NCI-H2171 (cell line): ENCODE measurements at regions not wholly inside any gene's neighbourhood (a gene's known extent, or its start where the extent isn't known, plus 50 kb on each side); places are given as distances from the start of the nearest gene placed in this dataset.
"Not testable (repeated sequence)": the region's sequence is repeated elsewhere in the genome, so short reads cannot be mapped to it uniquely, and the experiment has no call there.

ENCODE experiments used
- DNase-seq: peaks from one replicate; lab custom pipeline; 2025; lab: John Stamatoyannopoulos, UW

- DNase-seq: no peak
Measured at GRCh38 chr5:57394421-57395210, 88.0 kb downstream of the ACTBL2 start.

- DNase-seq: no peak
Measured at GRCh38 chr5:57386958-57387357, 95.7 kb downstream of the ACTBL2 start.

DNA sequence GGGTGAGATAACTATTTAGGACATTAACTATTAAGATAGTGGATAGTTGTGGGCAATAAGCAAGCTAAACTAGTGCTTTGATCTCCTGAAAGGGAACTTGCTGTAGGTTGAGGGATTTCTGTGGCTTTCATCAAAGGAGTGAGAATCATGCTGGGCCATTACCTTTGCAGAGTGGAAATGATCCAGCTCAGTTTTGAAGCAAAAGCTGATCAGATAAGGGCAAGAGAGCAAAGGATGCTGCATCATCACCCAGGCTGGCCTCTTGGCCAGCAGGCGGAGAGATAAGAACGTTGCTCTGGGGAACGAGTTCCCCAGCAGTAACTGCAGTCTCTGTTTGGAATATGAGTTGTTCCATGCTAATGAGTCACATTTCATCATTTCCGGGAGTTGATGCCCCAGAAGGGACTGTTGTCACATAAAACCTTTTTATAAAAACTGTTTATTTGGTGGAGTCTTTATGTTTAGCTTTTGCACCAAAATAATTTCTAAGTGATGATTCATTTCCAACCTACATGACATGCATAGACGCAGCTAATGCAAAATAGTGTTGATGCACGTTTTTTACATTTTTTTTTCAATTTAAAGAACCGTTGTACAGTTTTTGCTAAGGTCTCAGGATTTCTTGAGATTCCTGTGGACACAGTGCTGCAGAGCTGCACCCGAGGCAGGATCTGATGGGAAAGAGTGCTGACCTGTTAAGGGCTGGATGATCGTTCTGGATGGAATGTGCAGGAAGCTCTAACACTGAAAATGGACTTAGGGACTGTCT is 99.3 kb downstream of the ACTBL2 start:
- DNase-seq: no peak

DNA sequence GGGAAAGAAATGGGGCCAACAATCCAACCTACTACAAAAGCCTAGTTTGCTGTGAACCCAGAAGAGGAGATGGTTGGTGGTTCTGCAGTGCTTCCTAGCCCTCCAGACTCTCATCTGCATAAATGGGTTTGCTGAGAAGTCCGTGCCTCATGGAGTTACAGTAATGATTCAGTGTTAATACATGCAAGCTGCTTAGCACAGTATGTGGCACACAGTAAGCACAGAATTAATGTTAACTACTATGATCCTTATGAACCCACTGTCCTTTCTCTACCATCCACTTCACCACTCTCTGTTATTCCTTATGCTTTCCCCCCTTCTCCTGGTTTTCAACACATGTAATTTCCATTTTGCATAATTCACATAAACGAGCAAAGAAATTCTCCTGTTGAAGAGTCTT is 100.0 kb downstream of the ACTBL2 start:
- no peak for DNase-seq

DNA sequence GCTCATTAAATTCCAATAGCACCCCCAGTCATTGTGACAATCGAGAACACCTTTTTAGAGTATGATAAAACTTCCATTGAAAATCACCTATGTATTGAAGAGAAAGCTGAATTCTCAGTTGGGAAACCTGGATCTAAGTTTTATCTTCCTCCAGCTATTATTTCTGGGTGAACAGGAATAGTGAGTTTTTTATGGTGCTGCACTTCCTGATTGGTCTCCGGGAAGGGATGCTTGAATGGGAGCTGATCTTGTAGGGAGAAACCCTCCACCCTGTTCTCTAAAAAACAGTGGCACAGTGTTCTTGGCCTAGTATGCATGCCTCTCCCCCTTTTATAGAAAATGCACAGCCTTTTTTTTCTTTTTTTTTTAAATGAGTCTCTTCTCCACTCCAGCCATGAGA is 112.2 kb downstream of the ACTBL2 start:
- no peak for DNase-seq

GRCh38 chr5:57368010-57368409 is 114.6 kb downstream of the ACTBL2 start:
- DNase-seq: no peak

GRCh38 chr5:57366744-57367143 is 115.9 kb downstream of the ACTBL2 start:
- DNase-seq: no peak

DNA sequence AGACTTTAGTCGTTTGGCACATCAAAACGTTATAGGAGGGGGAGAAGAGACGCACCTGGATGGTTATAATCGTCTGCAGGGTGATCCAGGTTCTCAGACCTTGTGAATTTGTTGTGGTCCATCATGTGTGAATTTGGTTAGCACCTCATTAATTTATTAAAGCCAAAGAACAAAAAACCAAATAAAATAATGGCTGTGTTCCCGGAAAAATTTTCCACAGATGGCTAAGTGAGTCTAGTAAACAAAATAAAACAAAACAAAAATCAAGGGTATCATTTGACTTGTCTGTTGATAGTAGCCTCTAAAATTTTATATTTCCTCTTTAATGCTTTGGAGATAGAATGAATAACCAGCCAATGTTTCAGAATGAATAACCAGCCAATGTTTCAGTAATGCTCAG is 119.7 kb downstream of the ACTBL2 start:
- DNase-seq: no peak

DNA sequence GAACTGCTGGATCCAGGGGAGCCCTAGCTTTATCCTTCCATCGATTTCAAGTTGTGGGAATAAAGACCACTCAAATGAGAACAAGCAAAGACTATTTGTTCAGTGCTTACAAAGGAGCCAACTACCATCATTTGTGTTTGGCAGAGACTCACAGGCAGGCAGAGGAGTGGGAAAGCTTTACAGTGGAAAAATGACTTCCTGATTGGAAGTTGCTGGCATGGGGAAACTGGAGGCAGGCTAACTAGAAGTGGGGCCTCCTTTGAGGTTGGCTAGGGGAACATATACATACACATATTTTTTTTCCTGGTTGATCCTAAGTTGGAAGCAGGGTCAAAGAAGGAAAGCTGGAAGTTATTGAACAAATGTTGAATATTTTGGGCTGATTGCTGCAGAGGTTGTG is 121.7 kb downstream of the ACTBL2 start:
- no peak for DNase-seq

GRCh38 chr5:57358796-57359592 is 123.6 kb downstream of the ACTBL2 start:
- DNase-seq: no peak

DNA sequence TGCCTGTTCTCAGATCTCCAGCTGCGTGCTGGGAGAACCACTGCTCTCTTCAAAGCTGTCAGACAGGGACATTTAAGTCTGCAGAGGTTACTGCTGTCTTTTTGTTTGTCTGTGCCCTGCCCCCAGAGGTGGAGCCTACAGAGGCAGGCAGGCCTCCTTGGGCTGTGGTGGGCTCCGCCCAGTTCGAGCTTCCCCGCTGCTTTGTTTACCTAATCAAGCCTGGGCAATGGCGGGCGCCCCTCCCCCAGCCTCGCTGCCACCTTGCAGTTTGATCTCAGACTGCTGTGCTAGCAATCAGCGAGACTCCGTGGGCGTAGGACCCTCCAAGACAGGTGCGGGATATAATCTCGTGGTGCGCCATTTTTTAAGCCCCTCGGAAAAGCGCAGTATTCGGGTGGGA is 125.8 kb downstream of the ACTBL2 start:
- not testable (repeated sequence) for DNase-seq

- DNase-seq: peak; percentile 10
Measured at GRCh38 chr5:57349214-57349613, 133.4 kb downstream of the ACTBL2 start.

GRCh38 chr5:57348376-57349140 is 134.1 kb downstream of the ACTBL2 start:
- DNase-seq: no peak

GRCh38 chr5:57346328-57346727 is 136.3 kb downstream of the ACTBL2 start:
- no peak for DNase-seq

DNA sequence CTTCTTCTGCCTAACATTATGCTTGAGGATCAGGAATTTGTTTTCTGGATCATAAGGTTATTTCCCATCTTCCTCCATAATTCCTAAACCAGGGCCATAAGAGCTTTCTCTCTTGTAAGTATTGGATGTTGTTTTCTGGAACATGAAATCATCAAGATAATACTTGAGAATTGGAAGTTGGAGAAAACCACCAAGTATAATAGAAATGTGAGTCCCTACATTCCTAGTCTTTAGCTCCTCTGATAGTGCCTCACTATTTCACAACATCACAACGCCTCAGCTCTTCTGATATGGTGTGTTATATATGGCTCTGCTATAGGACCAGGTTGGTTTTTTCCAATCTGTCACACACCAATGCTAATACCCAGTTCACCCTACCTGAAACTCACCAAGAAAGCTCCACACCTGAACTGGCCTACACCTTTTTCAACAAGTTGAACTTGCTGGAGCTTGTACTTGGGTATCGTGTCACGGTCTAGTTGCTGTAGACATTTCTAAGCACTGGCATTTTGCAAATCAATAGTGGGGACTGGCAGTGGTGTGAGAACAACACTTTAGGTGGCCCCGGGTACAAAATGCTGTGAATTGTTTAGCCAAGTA is 141.1 kb downstream of the ACTBL2 start:
- DNase-seq: no peak

DNA sequence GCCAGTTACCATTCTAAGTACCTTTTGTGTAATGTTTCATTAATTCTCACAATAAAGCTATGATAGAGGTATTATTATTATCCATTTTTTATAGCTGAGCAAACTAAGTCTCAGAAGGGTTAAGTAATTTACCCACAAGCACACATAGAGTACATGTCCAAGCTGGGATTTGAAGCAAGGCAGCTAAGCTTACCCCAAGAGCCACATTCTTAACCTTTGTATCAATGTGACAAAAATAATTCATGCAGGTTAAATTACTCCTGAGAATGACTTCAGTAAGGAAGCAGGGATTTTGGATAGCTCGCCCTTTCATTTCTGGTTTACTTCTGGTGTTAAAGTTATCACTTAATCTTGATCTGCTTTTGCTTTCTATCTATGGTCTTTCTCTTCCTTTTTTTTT is 141.9 kb downstream of the ACTBL2 start:
- no peak for DNase-seq

GRCh38 chr5:57339521-57339920 is 143.1 kb downstream of the ACTBL2 start:
- DNase-seq: no peak

DNA sequence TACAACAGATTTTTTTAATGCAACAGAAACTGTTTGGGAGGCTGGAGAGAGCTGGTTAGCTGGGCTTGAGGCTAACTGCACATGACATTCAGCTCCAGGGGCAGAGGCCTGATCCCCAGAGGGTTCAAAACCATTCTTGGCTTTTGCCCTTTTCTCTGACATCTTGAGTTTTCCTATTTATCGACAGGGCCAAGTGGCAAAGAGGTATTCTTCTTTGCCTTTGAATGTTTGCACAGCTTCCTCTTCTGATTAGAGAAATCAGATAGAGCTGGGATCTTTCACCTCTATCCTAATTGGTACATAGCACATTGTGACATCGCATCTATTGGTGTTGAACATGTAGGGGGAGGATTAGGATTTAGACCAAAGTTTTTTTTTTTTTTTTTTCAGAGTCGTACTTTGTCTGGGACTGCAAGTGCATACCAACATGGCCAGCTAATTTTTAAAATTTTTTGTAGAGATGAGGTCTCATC is 143.7 kb downstream of the ACTBL2 start:
- DNase-seq: no peak

DNA sequence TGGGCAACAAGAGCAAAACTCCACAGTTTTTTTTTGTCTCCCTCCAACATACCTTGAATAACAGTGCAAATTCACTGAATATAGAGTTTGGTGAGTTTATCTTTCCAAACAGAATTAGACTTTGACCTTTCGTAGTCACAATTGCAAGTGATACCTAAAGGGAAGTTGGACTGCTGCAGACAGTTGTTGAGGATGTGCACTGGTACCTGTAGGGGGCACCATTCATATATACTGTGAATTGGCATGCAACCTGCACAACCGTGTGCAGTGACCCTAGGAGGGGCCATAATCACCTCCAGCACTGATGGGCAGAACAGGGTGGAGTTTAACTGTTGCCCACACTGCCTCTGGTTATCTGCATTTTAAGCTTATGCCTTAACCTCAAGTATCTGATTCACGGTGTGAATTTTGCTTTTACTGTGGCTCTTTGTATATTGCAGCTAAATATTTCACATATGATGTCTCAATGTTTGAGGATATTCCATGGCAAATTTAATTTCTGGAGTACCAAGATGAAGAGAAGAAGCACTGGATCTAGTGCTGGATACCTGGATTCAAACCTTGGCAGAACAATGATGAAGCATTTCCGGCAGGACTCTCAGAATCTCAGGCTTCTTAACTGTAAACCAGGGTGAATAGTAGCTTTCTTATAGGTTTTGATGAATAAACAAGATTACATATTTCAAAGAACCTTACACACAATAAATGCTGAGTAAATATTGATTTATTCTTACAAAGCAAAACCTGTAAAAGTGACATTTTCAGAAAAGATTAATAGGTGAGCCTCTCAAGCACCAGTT is 144.3 kb downstream of the ACTBL2 start:
- no peak for DNase-seq

GRCh38 chr5:57335092-57335660 is 147.4 kb downstream of the ACTBL2 start:
- no peak for DNase-seq
